SK-N-SH treated with all-trans-retinoic acid at 6 μM for 48 hours (cell line): ENCODE measurements at regions not wholly inside any gene's neighbourhood (a gene's known extent, or its start where the extent isn't known, plus 50 kb on each side); places are given as distances from the start of the nearest gene placed in this dataset.
A peak's percentile ranks its signal among the peaks of the same experiment; 100 is the strongest.

Experiments
- ATAC-seq: fragments of 200-7000 bp; cut with Tn5 transposase; 3 replicates; pipeline ENCODE4 v1.9.1; 2020; ENCODE audit warnings: mild to moderate bottlenecking, moderate library complexity
- CREB5 ChIP-seq: fragments of 250-450 bp; sonication (Bioruptor Pico); IDR thresholded peaks from 2 replicates; pipeline ENCODE4 v1.5.1; 2020; ENCODE audit warnings: low read depth, mild to moderate bottlenecking, moderate library complexity
- CSDC2 ChIP-seq: fragments of 250-450 bp; sonication (Bioruptor Pico); IDR thresholded peaks from 2 replicates; pipeline ENCODE4 v1.5.0; 2020; ENCODE audit warnings: mild to moderate bottlenecking, moderate library complexity
- ESRRG ChIP-seq: fragments of 250-450 bp; sonication (Bioruptor Pico); IDR thresholded peaks from 2 replicates; pipeline ENCODE4 v1.6.1; 2021; ENCODE audit warnings: mild to moderate bottlenecking
- GLIS3 ChIP-seq: fragments of 250-450 bp; sonication (Bioruptor Pico); IDR thresholded peaks from 2 replicates; pipeline ENCODE4 v1.5.0; 2020; ENCODE audit warnings: mild to moderate bottlenecking, moderate library complexity
- ISL1 ChIP-seq: fragments of 250-450 bp; sonication (Bioruptor Pico); IDR thresholded peaks from 2 replicates; pipeline ENCODE4 v2.1.2; 2022; ENCODE audit warnings: mild to moderate bottlenecking, moderate library complexity
- OSR1 ChIP-seq: fragments of 250-450 bp; sonication (Bioruptor Pico); IDR thresholded peaks from 2 replicates; pipeline ENCODE4 v1.8.0; 2022; ENCODE audit warnings: moderate library complexity, mild to moderate bottlenecking, inconsistent platforms
- RARB ChIP-seq: fragments of 250-450 bp; sonication (Bioruptor Pico); IDR thresholded peaks from 2 replicates; pipeline ENCODE4 v1.8.0; 2021; ENCODE audit warnings: mild to moderate bottlenecking, moderate library complexity
- TOX ChIP-seq: fragments of 250-450 bp; sonication (Bioruptor Pico); IDR thresholded peaks from 2 replicates; pipeline ENCODE4 v1.8.0; 2021; ENCODE audit warnings: mild to moderate bottlenecking, moderate library complexity, borderline replicate concordance
- TSHZ2 ChIP-seq: fragments of 250-450 bp; sonication (Bioruptor Pico); IDR thresholded peaks from 2 replicates; pipeline ENCODE4 v1.5.0; 2020; ENCODE audit warnings: mild to moderate bottlenecking, moderate library complexity
- ZFP30 ChIP-seq: fragments of 450-650 bp; formaldehyde crosslinking; IDR thresholded peaks from 2 replicates; pipeline ENCODE4 v1.5.0; 2022; ENCODE audit warnings: mild to moderate bottlenecking, moderate library complexity
- ZNF565 ChIP-seq: fragments of 450-650 bp; formaldehyde crosslinking; conservative IDR thresholded peaks from 2 replicates; pipeline ENCODE4 v1.5.0; 2020; ENCODE audit warnings: low read depth, mild to moderate bottlenecking, moderate library complexity
- ZNF8 ChIP-seq: fragments of 450-650 bp; formaldehyde crosslinking; IDR thresholded peaks from 2 replicates; pipeline ENCODE4 v1.5.0; 2020; ENCODE audit warnings: mild to moderate bottlenecking, moderate library complexity
- TF ChIP-seq, protein P1 (sequence below): fragments of 250-450 bp; sonication (Bioruptor Pico); IDR thresholded peaks from 2 replicates; pipeline ENCODE4 v1.8.0; 2021; ENCODE audit warnings: low read depth, mild to moderate bottlenecking, moderate library complexity, borderline replicate concordance
- TF ChIP-seq, protein P2 (sequence below): fragments of 250-450 bp; sonication (Bioruptor Pico); IDR thresholded peaks from 2 replicates; pipeline ENCODE4 v1.8.0; 2020; ENCODE audit warnings: mild to moderate bottlenecking, moderate library complexity, borderline replicate concordance
- TF ChIP-seq, protein P3 (sequence below): fragments of 250-450 bp; sonication (Bioruptor Pico); IDR thresholded peaks from 2 replicates; pipeline ENCODE4 v1.5.1; 2021; ENCODE audit warnings: mild to moderate bottlenecking, moderate library complexity

DNA sequence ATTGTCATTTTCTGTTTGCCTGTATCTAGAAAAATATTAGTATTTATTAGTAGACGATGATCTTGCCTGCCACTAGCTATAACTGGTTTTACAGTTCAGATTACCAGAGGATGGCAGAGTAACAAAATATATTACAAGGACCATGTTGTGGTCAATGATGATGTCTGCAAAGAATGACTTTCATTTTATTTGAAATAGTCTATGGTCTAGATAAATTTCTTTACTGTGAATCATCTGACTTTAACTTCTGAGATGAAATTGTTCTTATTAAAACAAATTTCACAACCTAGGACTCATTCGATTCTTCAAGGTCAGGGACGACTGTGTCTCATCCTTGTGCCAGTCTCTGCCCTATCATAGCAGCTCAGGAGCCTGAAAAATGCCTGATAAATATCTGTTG, 637.8 kb upstream of the KLF12 start:
- peak; percentile 76 for ATAC-seq
- TF ChIP-seq, protein P1, sequence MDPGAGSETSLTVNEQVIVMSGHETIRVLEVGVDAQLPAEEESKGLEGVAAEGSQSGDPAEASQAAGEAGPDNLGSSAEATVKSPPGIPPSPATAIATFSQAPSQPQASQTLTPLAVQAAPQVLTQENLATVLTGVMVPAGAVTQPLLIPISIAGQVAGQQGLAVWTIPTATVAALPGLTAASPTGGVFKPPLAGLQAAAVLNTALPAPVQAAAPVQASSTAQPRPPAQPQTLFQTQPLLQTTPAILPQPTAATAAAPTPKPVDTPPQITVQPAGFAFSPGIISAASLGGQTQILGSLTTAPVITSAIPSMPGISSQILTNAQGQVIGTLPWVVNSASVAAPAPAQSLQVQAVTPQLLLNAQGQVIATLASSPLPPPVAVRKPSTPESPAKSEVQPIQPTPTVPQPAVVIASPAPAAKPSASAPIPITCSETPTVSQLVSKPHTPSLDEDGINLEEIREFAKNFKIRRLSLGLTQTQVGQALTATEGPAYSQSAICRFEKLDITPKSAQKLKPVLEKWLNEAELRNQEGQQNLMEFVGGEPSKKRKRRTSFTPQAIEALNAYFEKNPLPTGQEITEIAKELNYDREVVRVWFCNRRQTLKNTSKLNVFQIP (CRISPR knock-in tag) = no peak
- TF ChIP-seq ZFP30 (CRISPR knock-in tag) (no peak), RARB (CRISPR knock-in tag) (no peak), CSDC2 (no peak), TOX (CRISPR knock-in tag) (no peak), TSHZ2 (CRISPR knock-in tag) (no peak), GLIS3 (no peak), CREB5 (CRISPR knock-in tag) (no peak), ZNF8 (CRISPR knock-in tag) (no peak), OSR1 (CRISPR knock-in tag) (no peak), ESRRG (CRISPR knock-in tag) (no peak)
- TF ChIP-seq, protein P2, sequence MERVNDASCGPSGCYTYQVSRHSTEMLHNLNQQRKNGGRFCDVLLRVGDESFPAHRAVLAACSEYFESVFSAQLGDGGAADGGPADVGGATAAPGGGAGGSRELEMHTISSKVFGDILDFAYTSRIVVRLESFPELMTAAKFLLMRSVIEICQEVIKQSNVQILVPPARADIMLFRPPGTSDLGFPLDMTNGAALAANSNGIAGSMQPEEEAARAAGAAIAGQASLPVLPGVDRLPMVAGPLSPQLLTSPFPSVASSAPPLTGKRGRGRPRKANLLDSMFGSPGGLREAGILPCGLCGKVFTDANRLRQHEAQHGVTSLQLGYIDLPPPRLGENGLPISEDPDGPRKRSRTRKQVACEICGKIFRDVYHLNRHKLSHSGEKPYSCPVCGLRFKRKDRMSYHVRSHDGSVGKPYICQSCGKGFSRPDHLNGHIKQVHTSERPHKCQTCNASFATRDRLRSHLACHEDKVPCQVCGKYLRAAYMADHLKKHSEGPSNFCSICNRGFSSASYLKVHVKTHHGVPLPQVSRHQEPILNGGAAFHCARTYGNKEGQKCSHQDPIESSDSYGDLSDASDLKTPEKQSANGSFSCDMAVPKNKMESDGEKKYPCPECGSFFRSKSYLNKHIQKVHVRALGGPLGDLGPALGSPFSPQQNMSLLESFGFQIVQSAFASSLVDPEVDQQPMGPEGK = no peak
- TF ChIP-seq, protein P3, sequence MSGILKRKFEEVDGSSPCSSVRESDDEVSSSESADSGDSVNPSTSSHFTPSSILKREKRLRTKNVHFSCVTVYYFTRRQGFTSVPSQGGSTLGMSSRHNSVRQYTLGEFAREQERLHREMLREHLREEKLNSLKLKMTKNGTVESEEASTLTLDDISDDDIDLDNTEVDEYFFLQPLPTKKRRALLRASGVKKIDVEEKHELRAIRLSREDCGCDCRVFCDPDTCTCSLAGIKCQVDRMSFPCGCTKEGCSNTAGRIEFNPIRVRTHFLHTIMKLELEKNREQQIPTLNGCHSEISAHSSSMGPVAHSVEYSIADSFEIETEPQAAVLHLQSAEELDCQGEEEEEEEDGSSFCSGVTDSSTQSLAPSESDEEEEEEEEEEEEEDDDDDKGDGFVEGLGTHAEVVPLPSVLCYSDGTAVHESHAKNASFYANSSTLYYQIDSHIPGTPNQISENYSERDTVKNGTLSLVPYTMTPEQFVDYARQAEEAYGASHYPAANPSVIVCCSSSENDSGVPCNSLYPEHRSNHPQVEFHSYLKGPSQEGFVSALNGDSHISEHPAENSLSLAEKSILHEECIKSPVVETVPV (CRISPR knock-in tag) = no peak
- TF ChIP-seq, all 23 proteins: peak for 0

DNA sequence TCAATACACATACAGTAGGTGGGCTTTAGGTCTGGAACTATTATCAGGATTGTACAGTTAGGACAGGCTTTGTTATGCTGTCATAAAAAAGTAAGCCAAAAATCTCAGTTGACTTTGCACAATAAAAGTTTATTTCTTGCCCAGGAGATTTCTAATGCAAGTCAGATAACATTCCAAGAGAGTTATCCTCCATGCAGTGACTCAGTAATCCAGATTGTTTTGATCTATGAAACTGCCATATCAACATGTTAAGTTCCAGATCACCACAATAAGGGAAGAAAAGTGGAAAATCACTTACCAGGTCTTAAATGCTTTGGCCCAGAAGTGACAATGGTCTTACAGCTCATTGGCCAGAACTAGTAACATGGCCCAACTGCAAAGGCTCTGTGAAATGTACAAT, 636.2 kb upstream of the KLF12 start:
- ATAC-seq = peak; percentile 85

GRCh38 chr13:74769333-74769732, 635.1 kb upstream of the KLF12 start:
- TF ChIP-seq ZNF565 (CRISPR knock-in tag) = no peak
- no peak for TF ChIP-seq GLIS3
- TF ChIP-seq, protein P1 (CRISPR knock-in tag) = no peak
- TF ChIP-seq ZNF8 (CRISPR knock-in tag) = no peak
- TF ChIP-seq, protein P3 (CRISPR knock-in tag) = no peak
- no peak for TF ChIP-seq ZFP30 (CRISPR knock-in tag)
- no peak for ATAC-seq

More for the DNA sequence above, 636.2 kb upstream of the KLF12 start:
- TF ChIP-seq ISL1 (CRISPR knock-in tag) (peak; percentile 38), TOX (CRISPR knock-in tag) (no peak)
- TF ChIP-seq, all 23 proteins: peak for 1
